HEK293 (cell line): ENCODE measurements at regions not wholly inside any gene's neighbourhood (a gene's known extent, or its start where the extent isn't known, plus 50 kb on each side); places are given as distances from the start of the nearest gene placed in this dataset.

Experiments
- CTCF ChIA-PET: fragments of 350-600 bp; formaldehyde crosslinking; extraction: SDS; loops from one replicate; lab custom pipeline; 2021; ENCODE audit warnings: antibody characterized with exemption; lab: Yijun Ruan, JAX
- POLR2A ChIA-PET: fragments of 300-600 bp; formaldehyde crosslinking; extraction: SDS; loops from one replicate; lab custom pipeline; 2020; ENCODE audit warnings: antibody characterized with exemption, inconsistent platforms; lab: Yijun Ruan, JAX
- H3K27ac ChIP-seq: fragments of 200-500 bp; sonication (Bioruptor generic); 2 replicates; pipeline ENCODE4 v1.5.1; 2014; ENCODE audit warnings: low read depth, low read length, control low read depth, inconsistent platforms; ENCODE audit errors: extremely low read depth
- H3K36me3 ChIP-seq, 2 experiments: fragments of 200-500 bp in 1 of 2; sonication (Bioruptor generic) in 1 of 2; 1 replicate in 1 of 2; 2 replicates in 1 of 2; pipeline ENCODE4 v1.5.1; 2014 to 2017; ENCODE audit warnings: inconsistent platforms in 2 of 2, low read length in 2 of 2; ENCODE audit not compliant: control insufficient read depth in 2 of 2, insufficient read depth in 1 of 2
- H3K4me1 ChIP-seq: fragments of 200-500 bp; sonication (Bioruptor generic); 2 replicates; pipeline ENCODE4 v1.5.1; 2014; ENCODE audit warnings: mild to moderate bottlenecking, low read length, inconsistent platforms; ENCODE audit not compliant: control insufficient read depth, insufficient read depth
- H3K4me3 ChIP-seq: 2 replicates; pipeline ENCODE4 v1.5.1; 2011; ENCODE audit warnings: low read depth, mild to moderate bottlenecking, control low read depth, low read length, moderate library complexity
- H3K9me3 ChIP-seq: fragments of 200-500 bp; sonication (Bioruptor generic); 2 replicates; pipeline ENCODE4 v1.5.1; 2014; ENCODE audit warnings: low read depth, low read length, inconsistent platforms; ENCODE audit not compliant: control insufficient read depth, insufficient read depth
- GLIS2 ChIP-seq: fragments of 450-650 bp; formaldehyde crosslinking; IDR thresholded peaks from 2 replicates; pipeline ENCODE4 v1.5.1; 2016; ENCODE audit warnings: missing biosample characterization, missing genetic modification characterization
- OSR2 ChIP-seq: fragments of 450-650 bp; formaldehyde crosslinking; IDR thresholded peaks from 2 replicates; pipeline ENCODE4 v1.5.1; 2016; ENCODE audit warnings: missing biosample characterization, missing genetic modification characterization
- REPIN1 ChIP-seq: fragments of 450-650 bp; formaldehyde crosslinking; IDR thresholded peaks from 2 replicates; pipeline ENCODE4 v1.5.1; 2017; ENCODE audit warnings: missing biosample characterization, missing genetic modification characterization, low read depth
- WT1 ChIP-seq: fragments of 450-650 bp; formaldehyde crosslinking; IDR thresholded peaks from 2 replicates; pipeline ENCODE4 v1.5.1; 2016; ENCODE audit warnings: missing biosample characterization, missing genetic modification characterization
- ZNF157 ChIP-seq: fragments of 450-650 bp; formaldehyde crosslinking; IDR thresholded peaks from 2 replicates; pipeline ENCODE4 v1.5.1; 2016; ENCODE audit warnings: missing biosample characterization, missing genetic modification characterization
- ZNF211 ChIP-seq: fragments of 450-650 bp; formaldehyde crosslinking; IDR thresholded peaks from 2 replicates; pipeline ENCODE4 v1.5.1; 2016; ENCODE audit warnings: low read depth, missing biosample characterization, missing genetic modification characterization
- ZNF23 ChIP-seq: fragments of 450-650 bp; formaldehyde crosslinking; IDR thresholded peaks from 2 replicates; pipeline ENCODE4 v1.5.1; 2016; ENCODE audit warnings: missing biosample characterization, missing genetic modification characterization, borderline replicate concordance
- ZNF423 ChIP-seq: fragments of 450-650 bp; formaldehyde crosslinking; IDR thresholded peaks from 2 replicates; pipeline ENCODE4 v1.5.1; 2016; ENCODE audit warnings: missing biosample characterization, missing genetic modification characterization
- ZNF488 ChIP-seq: fragments of 450-650 bp; formaldehyde crosslinking; IDR thresholded peaks from 2 replicates; pipeline ENCODE4 v1.5.1; 2016; ENCODE audit warnings: missing biosample characterization, missing genetic modification characterization
- ZNF501 ChIP-seq: fragments of 450-650 bp; formaldehyde crosslinking; IDR thresholded peaks from 2 replicates; pipeline ENCODE4 v1.5.1; 2016; ENCODE audit warnings: missing biosample characterization, missing genetic modification characterization
- ZNF514 ChIP-seq: fragments of 450-650 bp; formaldehyde crosslinking; IDR thresholded peaks from 2 replicates; pipeline ENCODE4 v1.5.1; 2016; ENCODE audit warnings: missing biosample characterization, missing genetic modification characterization
- ZNF664 ChIP-seq: fragments of 450-650 bp; formaldehyde crosslinking; IDR thresholded peaks from 2 replicates; pipeline ENCODE4 v1.5.1; 2016; ENCODE audit warnings: missing biosample characterization, missing genetic modification characterization
- ZNF707 ChIP-seq: fragments of 450-650 bp; formaldehyde crosslinking; IDR thresholded peaks from 2 replicates; pipeline ENCODE4 v1.5.1; 2016; ENCODE audit warnings: missing biosample characterization, missing genetic modification characterization
- ZNF777 ChIP-seq: fragments of 450-650 bp; formaldehyde crosslinking; IDR thresholded peaks from 2 replicates; pipeline ENCODE4 v1.5.1; 2017; ENCODE audit warnings: missing biosample characterization, missing genetic modification characterization, borderline replicate concordance
- ZSCAN4 ChIP-seq: fragments of 450-650 bp; formaldehyde crosslinking; IDR thresholded peaks from 2 replicates; pipeline ENCODE4 v1.5.1; 2017; ENCODE audit warnings: missing biosample characterization, missing genetic modification characterization
- TF ChIP-seq, protein P1 (sequence below): fragments of 450-650 bp; formaldehyde crosslinking; IDR thresholded peaks from 2 replicates; pipeline ENCODE4 v1.5.1; 2016; ENCODE audit warnings: missing biosample characterization, missing genetic modification characterization, borderline replicate concordance
- TF ChIP-seq, protein P2 (sequence below): fragments of 450-650 bp; formaldehyde crosslinking; IDR thresholded peaks from 2 replicates; pipeline ENCODE4 v1.5.1; 2017; ENCODE audit warnings: missing biosample characterization, missing genetic modification characterization

- no peaks in the 10 kb centered on the region for H3K4me1 ChIP-seq
- TF ChIP-seq ZSCAN4 (tag by site-specific recombination): no peak
- no peak for TF ChIP-seq GLIS2 (tag by site-specific recombination)
- no peak for TF ChIP-seq ZNF211 (tag by site-specific recombination)
- TF ChIP-seq ZNF23 (tag by site-specific recombination): no peak
- TF ChIP-seq ZNF707 (tag by site-specific recombination): no peak
- no peak for TF ChIP-seq ZNF514
- no peak for TF ChIP-seq OSR2 (tag by site-specific recombination)
- no peak for TF ChIP-seq ZNF423 (tag by site-specific recombination)
- TF ChIP-seq, protein P1, sequence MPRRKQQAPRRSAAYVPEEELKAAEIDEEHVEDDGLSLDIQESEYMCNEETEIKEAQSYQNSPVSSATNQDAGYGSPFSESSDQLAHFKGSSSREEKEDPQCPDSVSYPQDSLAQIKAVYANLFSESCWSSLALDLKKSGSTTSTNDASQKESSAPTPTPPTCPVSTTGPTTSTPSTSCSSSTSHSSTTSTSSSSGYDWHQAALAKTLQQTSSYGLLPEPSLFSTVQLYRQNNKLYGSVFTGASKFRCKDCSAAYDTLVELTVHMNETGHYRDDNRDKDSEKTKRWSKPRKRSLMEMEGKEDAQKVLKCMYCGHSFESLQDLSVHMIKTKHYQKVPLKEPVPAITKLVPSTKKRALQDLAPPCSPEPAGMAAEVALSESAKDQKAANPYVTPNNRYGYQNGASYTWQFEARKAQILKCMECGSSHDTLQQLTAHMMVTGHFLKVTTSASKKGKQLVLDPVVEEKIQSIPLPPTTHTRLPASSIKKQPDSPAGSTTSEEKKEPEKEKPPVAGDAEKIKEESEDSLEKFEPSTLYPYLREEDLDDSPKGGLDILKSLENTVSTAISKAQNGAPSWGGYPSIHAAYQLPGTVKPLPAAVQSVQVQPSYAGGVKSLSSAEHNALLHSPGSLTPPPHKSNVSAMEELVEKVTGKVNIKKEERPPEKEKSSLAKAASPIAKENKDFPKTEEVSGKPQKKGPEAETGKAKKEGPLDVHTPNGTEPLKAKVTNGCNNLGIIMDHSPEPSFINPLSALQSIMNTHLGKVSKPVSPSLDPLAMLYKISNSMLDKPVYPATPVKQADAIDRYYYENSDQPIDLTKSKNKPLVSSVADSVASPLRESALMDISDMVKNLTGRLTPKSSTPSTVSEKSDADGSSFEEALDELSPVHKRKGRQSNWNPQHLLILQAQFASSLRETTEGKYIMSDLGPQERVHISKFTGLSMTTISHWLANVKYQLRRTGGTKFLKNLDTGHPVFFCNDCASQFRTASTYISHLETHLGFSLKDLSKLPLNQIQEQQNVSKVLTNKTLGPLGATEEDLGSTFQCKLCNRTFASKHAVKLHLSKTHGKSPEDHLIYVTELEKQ (tag by site-specific recombination): no peak
- TF ChIP-seq WT1 (tag by site-specific recombination): no peak
- no peak for TF ChIP-seq ZNF157 (tag by site-specific recombination)
- no peak for TF ChIP-seq REPIN1 (tag by site-specific recombination)
- TF ChIP-seq ZNF501 (tag by site-specific recombination): no peak
- CTCF ChIA-PET: no interaction called here
- H3K27ac ChIP-seq: no peak overlapping the region
- POLR2A ChIA-PET: no interaction called here
- H3K9me3 ChIP-seq: no peaks in the 10 kb centered on the region
- H3K4me3 ChIP-seq: no peak overlapping the region
- no peaks in the 10 kb centered on the region for H3K36me3 ChIP-seq
Observed at GRCh38 chr18:1270081-1270480, 365.4 kb downstream of the ADCYAP1 start.

DNA sequence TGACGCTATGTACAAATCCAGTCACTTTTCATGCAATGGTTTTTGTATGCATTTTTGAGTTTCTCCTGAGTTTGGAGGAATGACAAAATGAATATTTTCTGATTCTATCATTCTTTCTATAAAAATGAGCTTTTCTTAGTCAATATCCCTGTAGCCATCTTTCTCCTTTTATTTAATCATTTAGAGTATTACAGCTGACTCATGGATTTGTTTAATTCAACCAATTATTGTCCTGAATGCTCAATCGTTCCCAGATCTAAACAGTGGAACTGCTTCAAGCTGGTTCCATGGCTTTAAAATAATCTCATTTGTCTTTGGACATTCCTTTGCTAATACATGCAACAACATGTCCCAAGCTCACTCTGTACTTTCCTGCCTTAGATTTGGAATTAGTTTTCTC lies 368.8 kb downstream of the ADCYAP1 start:
- TF ChIP-seq ZNF777 (tag by site-specific recombination): no peak
- TF ChIP-seq, protein P2, sequence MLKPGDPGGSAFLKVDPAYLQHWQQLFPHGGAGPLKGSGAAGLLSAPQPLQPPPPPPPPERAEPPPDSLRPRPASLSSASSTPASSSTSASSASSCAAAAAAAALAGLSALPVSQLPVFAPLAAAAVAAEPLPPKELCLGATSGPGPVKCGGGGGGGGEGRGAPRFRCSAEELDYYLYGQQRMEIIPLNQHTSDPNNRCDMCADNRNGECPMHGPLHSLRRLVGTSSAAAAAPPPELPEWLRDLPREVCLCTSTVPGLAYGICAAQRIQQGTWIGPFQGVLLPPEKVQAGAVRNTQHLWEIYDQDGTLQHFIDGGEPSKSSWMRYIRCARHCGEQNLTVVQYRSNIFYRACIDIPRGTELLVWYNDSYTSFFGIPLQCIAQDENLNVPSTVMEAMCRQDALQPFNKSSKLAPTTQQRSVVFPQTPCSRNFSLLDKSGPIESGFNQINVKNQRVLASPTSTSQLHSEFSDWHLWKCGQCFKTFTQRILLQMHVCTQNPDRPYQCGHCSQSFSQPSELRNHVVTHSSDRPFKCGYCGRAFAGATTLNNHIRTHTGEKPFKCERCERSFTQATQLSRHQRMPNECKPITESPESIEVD (tag by site-specific recombination): no peak
- no peak for TF ChIP-seq ZNF488 (tag by site-specific recombination)
- TF ChIP-seq ZNF664: no peak
- Histone ChIP-seq H3K4me1 (no peaks in the 10 kb centered on the region), H3K27ac (no peak overlapping the region), H3K36me3 (no peaks in the 10 kb centered on the region), H3K9me3 (no peaks in the 10 kb centered on the region), H3K4me3 (no peak overlapping the region)
- ChIA-PET CTCF (interaction anchor here (0.7 kb wide), 1 partner anchor 85 kb away, joined by 3 read pairs; no protein-coding TSS in a partner anchor), POLR2A (no interaction called here)
